ENCODE measurements at regions not wholly inside any gene's neighbourhood (a gene's known extent, or its start where the extent isn't known, plus 50 kb on each side); places are given as distances from the start of the nearest gene placed in this dataset.

GRCh38 chr3:65226287-65226686 lies 538.5 kb upstream of the ADAMTS9 start:
- Histone ChIP-seq H3K4me3 (ENCODE audit: low read depth, low read length) (no peak overlapping the region), H3K27me3 (ENCODE audit: control insufficient read depth, insufficient read depth, low read length) (peaks cover 2% of the 10 kb centered on the region), H3K27ac (ENCODE audit: low read depth, low read length) (no peak overlapping the region), H3K9me3 (ENCODE audit: control insufficient read depth, insufficient read depth, low read length) (no peaks in the 10 kb centered on the region)
- ChIA-PET CTCF (no interaction called here), POLR2A (no interaction called here)
- no peak for TF ChIP-seq CTCF (IDR thresholded peaks at IDR 0.05; ENCODE audit: low read depth, low read length)
- DNase-seq (ENCODE audit: low read depth, low spot score) = no peak

GRCh38 chr3:65210026-65210814 lies 522.4 kb upstream of the ADAMTS9 start:
- ChIA-PET POLR2A (no interaction called here), CTCF (no interaction called here)
- Histone ChIP-seq H3K27me3 (ENCODE audit: control insufficient read depth, insufficient read depth, low read length) (no peaks in the 10 kb centered on the region), H3K4me3 (ENCODE audit: low read depth, low read length) (no peak overlapping the region), H3K9me3 (ENCODE audit: control insufficient read depth, insufficient read depth, low read length) (no peaks in the 10 kb centered on the region), H3K27ac (ENCODE audit: low read depth, low read length) (no peak overlapping the region)
- no peak for TF ChIP-seq CTCF (IDR thresholded peaks at IDR 0.05; ENCODE audit: low read depth, low read length)
- DNase-seq (ENCODE audit: low read depth, low spot score) = no peak

- TF ChIP-seq CTCF (IDR thresholded peaks at IDR 0.05; ENCODE audit: low read depth, low read length) = no peak
- no peak overlapping the region for H3K27ac ChIP-seq (ENCODE audit: low read depth, low read length)
- H3K27me3 ChIP-seq (ENCODE audit: control insufficient read depth, insufficient read depth, low read length) = no peaks in the 10 kb centered on the region
- H3K4me3 ChIP-seq (ENCODE audit: low read depth, low read length) = no peak overlapping the region
- ChIA-PET POLR2A (no interaction called here), CTCF (interaction anchor here (0.5 kb wide), 1 partner anchor 672 kb away, joined by 3 read pairs; no protein-coding TSS in a partner anchor)
- H3K9me3 ChIP-seq (ENCODE audit: control insufficient read depth, insufficient read depth, low read length) = no peaks in the 10 kb centered on the region
- DNase-seq (ENCODE audit: low read depth, low spot score) = no peak
Observed at GRCh38 chr3:65202395-65202794, 514.6 kb upstream of the ADAMTS9 start.

GRCh38 chr3:65201926-65202325 lies 514.1 kb upstream of the ADAMTS9 start:
- Histone ChIP-seq H3K9me3 (ENCODE audit: control insufficient read depth, insufficient read depth, low read length) (no peaks in the 10 kb centered on the region), H3K27me3 (ENCODE audit: control insufficient read depth, insufficient read depth, low read length) (no peaks in the 10 kb centered on the region), H3K27ac (ENCODE audit: low read depth, low read length) (no peak overlapping the region), H3K4me3 (ENCODE audit: low read depth, low read length) (no peak overlapping the region)
- ChIA-PET CTCF (no interaction called here), POLR2A (no interaction called here)
- TF ChIP-seq CTCF (IDR thresholded peaks at IDR 0.05; ENCODE audit: low read depth, low read length) = no peak
- DNase-seq (ENCODE audit: low read depth, low spot score) = no peak

- no peak for TF ChIP-seq CTCF (IDR thresholded peaks at IDR 0.05; ENCODE audit: low read depth, low read length)
Observed at GRCh38 chr3:65200310-65200970, 512.6 kb upstream of the ADAMTS9 start.

More at GRCh38 chr3:65200310-65200970, 512.6 kb upstream of the ADAMTS9 start:
- DNase-seq (ENCODE audit: low read depth, low spot score) = no peak
- no peak overlapping the region for H3K4me3 ChIP-seq (ENCODE audit: low read depth, low read length)
- ChIA-PET CTCF (no interaction called here), POLR2A (no interaction called here)
- H3K27me3 ChIP-seq (ENCODE audit: control insufficient read depth, insufficient read depth, low read length) = no peaks in the 10 kb centered on the region
- H3K9me3 ChIP-seq (ENCODE audit: control insufficient read depth, insufficient read depth, low read length) = no peaks in the 10 kb centered on the region
- H3K27ac ChIP-seq (ENCODE audit: low read depth, low read length) = no peak overlapping the region
